ENCODE measurements at regions not wholly inside any gene's neighbourhood (a gene's known extent, or its start where the extent isn't known, plus 50 kb on each side); places are given as distances from the start of the nearest gene placed in this dataset.

DNA sequence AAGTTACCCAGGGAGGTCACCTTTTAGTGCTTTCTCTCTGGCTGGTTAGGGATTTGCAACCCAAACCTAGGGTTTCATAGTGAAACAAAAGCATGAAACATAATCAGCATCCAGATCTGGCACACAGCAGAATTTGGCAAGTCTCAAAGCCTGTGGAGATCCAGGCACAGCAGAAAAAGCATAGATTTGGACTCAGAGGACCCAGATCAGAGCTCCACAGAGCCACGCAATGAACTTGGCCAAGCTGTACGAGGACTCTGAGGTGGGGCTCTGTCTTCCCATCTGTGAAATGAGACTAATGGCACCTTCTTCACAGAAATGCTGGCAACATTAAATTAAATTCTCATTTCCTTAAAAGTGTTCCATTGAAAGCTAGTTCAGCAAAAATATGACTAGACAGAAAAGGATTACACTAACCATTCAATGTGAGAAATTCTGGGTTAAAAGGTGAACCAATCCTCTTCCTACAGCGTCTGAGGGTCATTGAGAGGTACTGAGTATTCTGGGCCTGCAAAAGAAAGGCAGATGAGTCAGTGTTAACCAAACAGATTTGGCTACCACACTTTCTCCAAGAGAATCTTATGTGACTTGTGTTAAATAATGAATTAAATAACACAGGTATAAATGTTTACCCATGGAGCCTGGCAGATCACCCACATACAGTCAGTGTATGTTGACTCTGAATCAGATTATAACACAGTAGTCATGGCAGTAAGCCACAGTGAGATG lies 266.3 kb downstream of the MREG start:
- WGBS, 2 experiments (ENCODE audit: low coverage in 1 of 2, low lambda C conversion rate in 2 of 2, missing lambda C conversion rate in 2 of 2), result 64 to 73% methylated on average over 3 of the region's 3 CpGs
- no peaks in the 10 kb centered on the region for H3K36me3 ChIP-seq (ENCODE audit: low read depth)
- no peaks in the 10 kb centered on the region for H3K9me3 ChIP-seq (ENCODE audit: low read depth)
- H3K4me1 ChIP-seq (ENCODE audit: insufficient read depth), result peaks cover 54% of the 10 kb centered on the region
- TF ChIP-seq EZH2 (IDR thresholded peaks at IDR 0.05; ENCODE audit: insufficient read depth, poor library complexity, severe bottlenecking) (no peak), EZH2phosphoT487 (IDR thresholded peaks at IDR 0.05; ENCODE audit: insufficient read depth, low read depth) (no peak)
- peak overlapping the region; percentile 29 for H3K27ac ChIP-seq
- no peaks in the 10 kb centered on the region for H4K20me1 ChIP-seq (ENCODE audit: insufficient read depth)
- H2AFZ ChIP-seq, result no peak overlapping the region
- no peaks in the 10 kb centered on the region for H3K27me3 ChIP-seq (replicated peaks; ENCODE audit: insufficient read depth)
- no peaks in the 10 kb centered on the region for H3K9me2 ChIP-seq (ENCODE audit: insufficient read depth)
- DNase-seq, result peak; percentile 60
- in situ Hi-C loops (cut with MboI), result no loop called here
- peaks cover 40% of the 10 kb centered on the region for H3F3A ChIP-seq (ENCODE audit: insufficient read depth)
- no peak overlapping the region for H3K4me2 ChIP-seq (ENCODE audit: unreplicated experiment)
- H3K4me3 ChIP-seq, result no peak overlapping the region
- no peak overlapping the region for H3K9ac ChIP-seq
- no peaks in the 10 kb centered on the region for H3K79me2 ChIP-seq (ENCODE audit: insufficient read depth)

DNA sequence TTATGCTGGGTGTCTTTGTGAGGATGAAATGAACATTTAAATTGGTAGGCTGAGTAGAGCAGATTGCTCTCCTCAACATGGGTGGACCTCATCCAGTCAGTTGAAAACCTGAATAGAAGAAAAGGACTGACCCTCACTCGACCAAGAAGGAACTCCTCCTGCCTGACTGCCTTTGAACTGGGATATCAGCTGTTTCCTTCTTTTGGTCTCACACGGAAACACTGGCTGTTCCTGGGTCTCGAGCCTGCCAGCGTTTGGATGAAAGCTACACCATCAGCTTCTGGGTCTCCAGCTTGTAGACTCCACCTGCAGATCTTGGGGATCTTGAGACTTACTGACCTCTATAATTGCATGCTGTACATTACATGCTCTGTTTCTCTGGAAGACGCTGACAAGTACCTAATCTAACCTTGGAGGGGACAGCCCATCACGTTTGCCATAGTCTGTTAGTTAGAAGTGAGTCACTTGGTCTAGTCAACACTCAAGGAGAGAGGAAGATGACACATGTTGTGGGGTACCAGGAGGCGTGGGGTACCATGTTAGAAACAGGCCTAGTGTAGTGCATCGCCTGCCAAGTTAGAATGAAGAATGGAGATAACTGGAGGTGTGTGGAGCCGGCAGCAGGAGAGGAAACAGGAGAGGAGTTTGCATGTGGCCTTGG lies 267.0 kb downstream of the MREG start:
- in situ Hi-C loops (cut with MboI), result no loop called here
- no peak overlapping the region for H3K27ac ChIP-seq
- no peaks in the 10 kb centered on the region for H3K9me2 ChIP-seq (ENCODE audit: insufficient read depth)

DNA sequence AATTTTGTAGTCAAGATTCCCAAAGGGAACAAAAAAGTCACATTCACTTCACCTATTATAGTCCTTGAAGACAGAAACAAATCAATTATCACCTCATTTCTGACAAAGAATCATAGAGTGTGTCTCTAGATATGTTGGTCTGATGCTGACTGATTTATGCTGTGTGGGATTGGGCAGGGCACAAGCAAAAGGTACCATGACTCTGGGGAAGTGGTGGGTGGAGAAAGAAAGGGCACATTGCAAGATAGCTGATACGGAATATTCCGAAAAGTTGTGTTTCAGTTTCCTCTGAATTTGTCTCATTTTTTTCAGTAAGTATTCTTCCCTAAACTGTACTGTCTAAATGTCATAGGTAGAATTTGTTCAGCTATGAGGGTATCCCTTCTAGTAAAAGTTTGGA lies 268.0 kb downstream of the MREG start:
- Histone ChIP-seq H3K27me3 (replicated peaks; ENCODE audit: insufficient read depth) (no peaks in the 10 kb centered on the region), H2AFZ (no peak overlapping the region), H3K4me2 (ENCODE audit: unreplicated experiment) (no peak overlapping the region), H3K79me2 (ENCODE audit: insufficient read depth) (no peaks in the 10 kb centered on the region), H3K36me3 (ENCODE audit: low read depth) (no peaks in the 10 kb centered on the region), H3F3A (ENCODE audit: insufficient read depth) (peaks cover 22% of the 10 kb centered on the region), H3K9me2 (ENCODE audit: insufficient read depth) (no peaks in the 10 kb centered on the region), H3K27ac (no peak overlapping the region), H3K4me1 (ENCODE audit: insufficient read depth) (peaks cover 37% of the 10 kb centered on the region), H4K20me1 (ENCODE audit: insufficient read depth) (no peaks in the 10 kb centered on the region), H3K4me3 (no peak overlapping the region), H3K9ac (no peak overlapping the region), H3K9me3 (ENCODE audit: low read depth) (no peaks in the 10 kb centered on the region)
- 97 to 100% methylated on average over 2 of the region's 2 CpGs for WGBS, 2 experiments (ENCODE audit: low coverage in 1 of 2, low lambda C conversion rate in 2 of 2, missing lambda C conversion rate in 2 of 2)
- no peak for DNase-seq
- in situ Hi-C loops (cut with MboI), result no loop called here
- no peak for TF ChIP-seq EZH2phosphoT487 (IDR thresholded peaks at IDR 0.05; ENCODE audit: insufficient read depth, low read depth)
- TF ChIP-seq EZH2 (IDR thresholded peaks at IDR 0.05; ENCODE audit: insufficient read depth, poor library complexity, severe bottlenecking), result no peak

More for the DNA sequence above, 267.0 kb downstream of the MREG start:
- H3K9me3 ChIP-seq (ENCODE audit: low read depth), result no peaks in the 10 kb centered on the region
- no peak overlapping the region for H3K9ac ChIP-seq
- no peaks in the 10 kb centered on the region for H4K20me1 ChIP-seq (ENCODE audit: insufficient read depth)
- H3K4me3 ChIP-seq, result no peak overlapping the region
- DNase-seq, result no peak
- peaks cover 33% of the 10 kb centered on the region for H3F3A ChIP-seq (ENCODE audit: insufficient read depth)
- WGBS, 2 experiments (ENCODE audit: low coverage in 1 of 2, low lambda C conversion rate in 2 of 2, missing lambda C conversion rate in 2 of 2), result 81 to 82% methylated on average over 9 of the region's 9 CpGs
- H3K79me2 ChIP-seq (ENCODE audit: insufficient read depth), result no peaks in the 10 kb centered on the region
- no peak overlapping the region for H3K4me2 ChIP-seq (ENCODE audit: unreplicated experiment)
- no peaks in the 10 kb centered on the region for H3K27me3 ChIP-seq (replicated peaks; ENCODE audit: insufficient read depth)
- TF ChIP-seq EZH2phosphoT487 (IDR thresholded peaks at IDR 0.05; ENCODE audit: insufficient read depth, low read depth) (no peak), EZH2 (IDR thresholded peaks at IDR 0.05; ENCODE audit: insufficient read depth, poor library complexity, severe bottlenecking) (no peak)
- H3K36me3 ChIP-seq (ENCODE audit: low read depth), result no peaks in the 10 kb centered on the region
- H2AFZ ChIP-seq, result no peak overlapping the region
- peaks cover 47% of the 10 kb centered on the region for H3K4me1 ChIP-seq (ENCODE audit: insufficient read depth)

DNA sequence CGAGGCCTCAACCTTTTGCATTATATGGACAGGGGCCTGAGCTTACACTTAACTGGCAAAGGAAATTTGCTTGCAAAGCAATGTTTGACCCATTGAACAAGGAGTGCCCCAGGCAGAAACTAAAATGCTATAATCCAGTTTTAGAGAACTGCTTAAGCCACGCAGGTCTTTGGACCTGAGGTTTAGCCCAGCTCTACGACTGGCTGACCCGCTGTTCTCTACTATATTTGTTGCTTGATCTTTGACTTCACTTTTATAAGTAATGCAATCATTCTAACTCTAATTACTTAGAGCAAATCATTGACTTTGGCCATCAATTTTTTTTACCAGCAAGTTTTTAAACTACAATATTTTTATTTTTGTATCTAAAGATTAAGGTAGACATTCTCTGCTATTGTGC lies 268.8 kb downstream of the MREG start:
- WGBS, 2 experiments (ENCODE audit: low coverage in 1 of 2, low lambda C conversion rate in 2 of 2, missing lambda C conversion rate in 2 of 2), result 95 to 99% methylated on average over 4 of the region's 4 CpGs
- Histone ChIP-seq H3K9ac (no peak overlapping the region), H3K4me1 (ENCODE audit: insufficient read depth) (peaks cover 29% of the 10 kb centered on the region), H3K4me3 (no peak overlapping the region), H3K9me3 (ENCODE audit: low read depth) (no peaks in the 10 kb centered on the region), H4K20me1 (ENCODE audit: insufficient read depth) (no peaks in the 10 kb centered on the region), H3K36me3 (ENCODE audit: low read depth) (no peaks in the 10 kb centered on the region), H3K9me2 (ENCODE audit: insufficient read depth) (no peaks in the 10 kb centered on the region), H3K27ac (no peak overlapping the region), H3K79me2 (ENCODE audit: insufficient read depth) (no peaks in the 10 kb centered on the region), H2AFZ (no peak overlapping the region), H3F3A (ENCODE audit: insufficient read depth) (peaks cover 16% of the 10 kb centered on the region), H3K4me2 (ENCODE audit: unreplicated experiment) (no peak overlapping the region), H3K27me3 (replicated peaks; ENCODE audit: insufficient read depth) (no peaks in the 10 kb centered on the region)
- in situ Hi-C loops (cut with MboI), result no loop called here
- DNase-seq, result no peak
- TF ChIP-seq EZH2phosphoT487 (IDR thresholded peaks at IDR 0.05; ENCODE audit: insufficient read depth, low read depth) (no peak), EZH2 (IDR thresholded peaks at IDR 0.05; ENCODE audit: insufficient read depth, poor library complexity, severe bottlenecking) (no peak)
